Breast epithelium (tissue), 3 donors: ENCODE measurements at regions not wholly inside any gene's neighbourhood (a gene's known extent, or its start where the extent isn't known, plus 50 kb on each side); places are given as distances from the start of the nearest gene placed in this dataset.

ENCODE experiments used
- POLR2A ChIP-seq: fragments of 450-650 bp; IDR thresholded peaks from one replicate; pipeline ENCODE4 v1.6.1; 2016; ENCODE audit warnings: antibody characterized with exemption, mild to moderate bottlenecking, moderate library complexity
- TF ChIP-seq, protein P1 (sequence below), 3 donors: fragments of 450-650 bp; IDR thresholded peaks; one replicate each; pipeline ENCODE4 v1.5.1; 2016 to 2017; ENCODE audit warnings: antibody characterized with exemption in 3 of 3, mild to moderate bottlenecking in 3 of 3, moderate library complexity in 3 of 3

DNA sequence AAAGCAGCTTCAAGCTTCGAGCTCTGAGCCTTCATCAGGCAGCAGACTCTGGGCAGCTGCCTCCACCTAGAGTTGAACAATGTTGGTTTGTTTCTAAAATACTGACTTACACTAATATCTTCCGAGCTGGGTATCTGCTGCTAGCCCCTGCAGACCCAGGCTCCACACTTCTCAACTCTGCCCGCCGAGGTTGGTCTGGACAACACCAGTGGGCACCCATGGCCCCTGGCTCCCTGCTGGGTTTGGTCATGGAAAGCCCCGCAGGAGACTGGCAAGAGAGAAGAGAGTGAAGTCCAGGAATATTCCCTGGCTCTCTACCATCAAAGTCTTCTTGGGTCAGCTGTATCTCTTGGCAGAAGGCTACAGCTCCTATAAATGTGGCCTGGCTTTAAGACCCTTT, 214.2 kb upstream of the TMEM132C start:
- TF ChIP-seq POLR2A = no peak
- TF ChIP-seq, protein P1, sequence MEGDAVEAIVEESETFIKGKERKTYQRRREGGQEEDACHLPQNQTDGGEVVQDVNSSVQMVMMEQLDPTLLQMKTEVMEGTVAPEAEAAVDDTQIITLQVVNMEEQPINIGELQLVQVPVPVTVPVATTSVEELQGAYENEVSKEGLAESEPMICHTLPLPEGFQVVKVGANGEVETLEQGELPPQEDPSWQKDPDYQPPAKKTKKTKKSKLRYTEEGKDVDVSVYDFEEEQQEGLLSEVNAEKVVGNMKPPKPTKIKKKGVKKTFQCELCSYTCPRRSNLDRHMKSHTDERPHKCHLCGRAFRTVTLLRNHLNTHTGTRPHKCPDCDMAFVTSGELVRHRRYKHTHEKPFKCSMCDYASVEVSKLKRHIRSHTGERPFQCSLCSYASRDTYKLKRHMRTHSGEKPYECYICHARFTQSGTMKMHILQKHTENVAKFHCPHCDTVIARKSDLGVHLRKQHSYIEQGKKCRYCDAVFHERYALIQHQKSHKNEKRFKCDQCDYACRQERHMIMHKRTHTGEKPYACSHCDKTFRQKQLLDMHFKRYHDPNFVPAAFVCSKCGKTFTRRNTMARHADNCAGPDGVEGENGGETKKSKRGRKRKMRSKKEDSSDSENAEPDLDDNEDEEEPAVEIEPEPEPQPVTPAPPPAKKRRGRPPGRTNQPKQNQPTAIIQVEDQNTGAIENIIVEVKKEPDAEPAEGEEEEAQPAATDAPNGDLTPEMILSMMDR (IDR thresholded peaks at IDR 0.05) = no peak
